HepG2 (cell line): ENCODE measurements at regions not wholly inside any gene's neighbourhood (a gene's known extent, or its start where the extent isn't known, plus 50 kb on each side); places are given as distances from the start of the nearest gene placed in this dataset.

Experiments used
- AFF4 ChIP-seq: sonication (generic); formaldehyde crosslinking; IDR thresholded peaks from 2 replicates; pipeline ENCODE4 v1.4.0; 2020; ENCODE audit warnings: missing genetic modification reagents
- ARID3A ChIP-seq: IDR thresholded peaks from 2 replicates; pipeline ENCODE4 v1.6.1; 2012; ENCODE audit warnings: low read depth, low read length, improper control_type of control experiment
- ARNTL ChIP-seq: sonication (generic); formaldehyde crosslinking; IDR thresholded peaks from 2 replicates; pipeline ENCODE4 v1.4.0; 2020; ENCODE audit warnings: mild to moderate bottlenecking, missing genetic modification reagents
- ATF1 ChIP-seq: IDR thresholded peaks from 2 replicates; pipeline ENCODE4 v1.6.1; 2016; ENCODE audit warnings: mild to moderate bottlenecking, control low read depth
- KLF12 ChIP-seq: sonication (generic); formaldehyde crosslinking; IDR thresholded peaks from 2 replicates; pipeline ENCODE4 v1.4.0; 2020; ENCODE audit warnings: missing genetic modification reagents, borderline replicate concordance
- TAF15 ChIP-seq: fragments of 200-400 bp; formaldehyde crosslinking; IDR thresholded peaks from one replicate; pipeline ENCODE4 v1.6.1; 2018; ENCODE audit warnings: mild to moderate bottlenecking, low read depth, low read length; ENCODE audit not compliant: poor library complexity, severe bottlenecking
- TBL1XR1 ChIP-seq: fragments of 150-350 bp; IDR thresholded peaks from 2 replicates; pipeline ENCODE4 v1.6.1; 2014; ENCODE audit warnings: borderline replicate concordance, low read length; ENCODE audit not compliant: partially characterized antibody
- ZHX2 ChIP-seq, 2 experiments: sonication (generic) in 1 of 2; formaldehyde crosslinking in 1 of 2; IDR thresholded peaks; 2 replicates each; pipeline versions ENCODE4 v1.6.1 to v1.9.0; 2014 to 2022; ENCODE audit warnings: antibody characterized with exemption in 1 of 2, borderline replicate concordance in 1 of 2, inconsistent platforms in 1 of 2, low read depth in 1 of 2, missing genetic modification reagents in 1 of 2
- ZNF431 ChIP-seq: sonication (generic); formaldehyde crosslinking; IDR thresholded peaks from 2 replicates; pipeline ENCODE4 v1.9.0; 2022; ENCODE audit warnings: missing genetic modification reagents, low read depth, mild to moderate bottlenecking, borderline replicate concordance

- TF ChIP-seq AFF4 (CRISPR knock-in tag) (no peak), ARNTL (no peak), TAF15 (no peak), ZHX2 (IDR thresholded peaks at IDR 0.05; ENCODE audit: low read depth) (no peak), ZHX2 (CRISPR knock-in tag; IDR thresholded peaks at IDR 0.05; ENCODE audit: borderline replicate concordance) (no peak), TBL1XR1 (no peak), ARID3A (no peak), ZNF431 (no peak), KLF12 (no peak), ATF1 (no peak)
Observed at GRCh38 chr12:90173499-90174197, 465.0 kb upstream of the ATP2B1 start (continued).
